GM10266 (cell line): ENCODE measurements at regions not wholly inside any gene's neighbourhood (a gene's known extent, or its start where the extent isn't known, plus 50 kb on each side); places are given as distances from the start of the nearest gene placed in this dataset.

Experiments
- DNase-seq: peaks from one replicate; pipeline ENCODE4 v3.0.0; 2012; ENCODE audit errors: extremely low spot score
- CTCF ChIP-seq: IDR thresholded peaks from 2 replicates; pipeline ENCODE4 v1.5.1; 2012; ENCODE audit warnings: mild to moderate bottlenecking, low read depth; ENCODE audit not compliant: control insufficient read depth, insufficient read depth; ENCODE audit errors: missing control alignments

- no peak for TF ChIP-seq CTCF
- DNase-seq, result no peak
These were observed 362.3 kb downstream of the FIGN start for GRCh38 chr2:163373496-163373895.

GRCh38 chr2:163370169-163370886 is 365.5 kb downstream of the FIGN start:
- no peak for TF ChIP-seq CTCF
- DNase-seq, result no peak

GRCh38 chr2:163369111-163369510 is 366.7 kb downstream of the FIGN start:
- DNase-seq, result no peak
- TF ChIP-seq CTCF, result no peak

- TF ChIP-seq CTCF, result no peak
- no peak for DNase-seq
These were observed 367.2 kb downstream of the FIGN start for GRCh38 chr2:163368655-163369054.

- DNase-seq, result no peak
- TF ChIP-seq CTCF, result no peak
These were observed 367.8 kb downstream of the FIGN start for GRCh38 chr2:163367825-163368582.

GRCh38 chr2:163364736-163365135 is 371.1 kb downstream of the FIGN start:
- no peak for DNase-seq
- no peak for TF ChIP-seq CTCF

- no peak for DNase-seq
- TF ChIP-seq CTCF, result no peak
These were observed 382.3 kb downstream of the FIGN start for GRCh38 chr2:163353551-163353950.
